Parathyroid adenoma (tissue), 2 donors: ENCODE measurements at regions not wholly inside any gene's neighbourhood (a gene's known extent, or its start where the extent isn't known, plus 50 kb on each side); places are given as distances from the start of the nearest gene placed in this dataset.

Experiments used
- H2AFZ ChIP-seq: fragments of 300-600 bp; sonication (generic); one replicate; pipeline ENCODE4 v1.7.0; 2017; ENCODE audit warnings: antibody characterized with exemption, mild to moderate bottlenecking
- H3K27ac ChIP-seq: fragments of 300-600 bp; sonication (generic); one replicate; pipeline ENCODE4 v1.7.0; 2017
- H3K27me3 ChIP-seq: fragments of 300-600 bp; sonication (generic); one replicate; pipeline ENCODE4 v1.7.0; 2017; ENCODE audit warnings: low read length; ENCODE audit not compliant: control insufficient read depth, insufficient read depth
- H3K36me3 ChIP-seq: fragments of 300-600 bp; sonication (generic); one replicate; pipeline ENCODE4 v1.7.0; 2017; ENCODE audit warnings: low read length; ENCODE audit not compliant: control insufficient read depth, insufficient read depth
- H3K4me1 ChIP-seq: fragments of 300-600 bp; sonication (generic); one replicate; pipeline ENCODE4 v1.7.0; 2017; ENCODE audit warnings: control low read depth
- H3K4me2 ChIP-seq: fragments of 300-600 bp; sonication (generic); one replicate; pipeline ENCODE4 v1.7.0; 2017; ENCODE audit warnings: low read length
- H3K4me3 ChIP-seq: fragments of 300-600 bp; sonication (generic); one replicate; pipeline ENCODE4 v1.7.0; 2017; ENCODE audit warnings: low read depth, low read length
- H3K79me2 ChIP-seq: fragments of 300-600 bp; sonication (generic); one replicate; pipeline ENCODE4 v1.7.0; 2017; ENCODE audit warnings: control low read depth
- H3K9ac ChIP-seq: fragments of 300-600 bp; sonication (generic); one replicate; pipeline ENCODE4 v1.7.0; 2017; ENCODE audit warnings: mild to moderate bottlenecking
- H3K9me3 ChIP-seq: fragments of 300-600 bp; sonication (generic); one replicate; pipeline ENCODE4 v1.7.0; 2017; ENCODE audit warnings: low read length; ENCODE audit not compliant: control insufficient read depth
- TF ChIP-seq, protein P1 (sequence below): fragments of 300-600 bp; sonication (generic); IDR thresholded peaks from one replicate; pipeline ENCODE4 v1.7.0; 2017; ENCODE audit warnings: antibody characterized with exemption, mild to moderate bottlenecking
- donor health status: primary hyperparathyroidism.

DNA sequence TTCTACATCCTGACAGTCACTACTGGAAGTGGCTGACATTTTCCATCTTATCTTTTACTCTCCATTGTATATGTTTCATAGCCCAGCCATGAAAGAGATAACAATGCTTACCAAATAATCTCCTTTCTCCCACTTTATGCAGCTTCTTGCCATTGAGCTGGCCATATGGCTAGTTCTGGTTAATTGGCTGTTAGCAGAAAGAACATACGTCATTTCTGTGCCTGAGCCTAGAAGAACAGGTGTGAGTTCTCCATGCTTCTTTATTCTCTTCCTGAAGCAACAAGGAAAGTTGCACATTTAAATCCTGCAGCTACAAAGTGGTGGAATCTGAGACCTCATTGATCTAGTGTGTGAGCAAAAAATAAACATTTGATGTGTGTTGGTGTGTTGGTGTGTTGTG, 82.0 kb upstream of the FSHR start:
- no peaks in the 10 kb centered on the region for H3K36me3 ChIP-seq
- H3K9ac ChIP-seq = no peak overlapping the region
- no peak overlapping the region for H3K27ac ChIP-seq
- H3K27me3 ChIP-seq = no peaks in the 10 kb centered on the region
- H3K4me2 ChIP-seq = no peak overlapping the region
- no peaks in the 10 kb centered on the region for H3K9me3 ChIP-seq
- no peaks in the 10 kb centered on the region for H3K4me1 ChIP-seq
- no peak overlapping the region for H2AFZ ChIP-seq
- H3K79me2 ChIP-seq = no peaks in the 10 kb centered on the region
- TF ChIP-seq, protein P1, sequence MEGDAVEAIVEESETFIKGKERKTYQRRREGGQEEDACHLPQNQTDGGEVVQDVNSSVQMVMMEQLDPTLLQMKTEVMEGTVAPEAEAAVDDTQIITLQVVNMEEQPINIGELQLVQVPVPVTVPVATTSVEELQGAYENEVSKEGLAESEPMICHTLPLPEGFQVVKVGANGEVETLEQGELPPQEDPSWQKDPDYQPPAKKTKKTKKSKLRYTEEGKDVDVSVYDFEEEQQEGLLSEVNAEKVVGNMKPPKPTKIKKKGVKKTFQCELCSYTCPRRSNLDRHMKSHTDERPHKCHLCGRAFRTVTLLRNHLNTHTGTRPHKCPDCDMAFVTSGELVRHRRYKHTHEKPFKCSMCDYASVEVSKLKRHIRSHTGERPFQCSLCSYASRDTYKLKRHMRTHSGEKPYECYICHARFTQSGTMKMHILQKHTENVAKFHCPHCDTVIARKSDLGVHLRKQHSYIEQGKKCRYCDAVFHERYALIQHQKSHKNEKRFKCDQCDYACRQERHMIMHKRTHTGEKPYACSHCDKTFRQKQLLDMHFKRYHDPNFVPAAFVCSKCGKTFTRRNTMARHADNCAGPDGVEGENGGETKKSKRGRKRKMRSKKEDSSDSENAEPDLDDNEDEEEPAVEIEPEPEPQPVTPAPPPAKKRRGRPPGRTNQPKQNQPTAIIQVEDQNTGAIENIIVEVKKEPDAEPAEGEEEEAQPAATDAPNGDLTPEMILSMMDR = no peak
- no peak overlapping the region for H3K4me3 ChIP-seq

DNA sequence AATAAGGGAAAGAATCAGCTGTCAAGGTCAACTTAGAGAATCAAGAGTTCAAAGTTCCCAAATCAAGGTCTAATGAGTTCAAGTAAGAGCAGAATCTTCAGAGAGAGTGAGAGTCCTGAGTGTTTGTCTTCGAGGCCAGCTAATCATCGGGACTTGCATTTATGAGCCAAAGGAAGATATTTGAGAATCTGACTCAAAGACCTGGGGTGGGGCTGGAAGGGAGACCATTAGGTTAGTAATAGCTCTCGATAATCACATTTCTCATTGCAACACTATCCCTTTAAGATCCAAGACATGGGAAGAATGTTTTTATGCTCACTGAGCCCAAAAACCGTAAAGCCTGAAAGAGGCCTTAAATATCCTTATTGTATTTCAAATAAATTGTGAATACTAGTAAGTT, 72.0 kb upstream of the FSHR start:
- Histone ChIP-seq H3K36me3 (no peaks in the 10 kb centered on the region), H3K4me3 (no peak overlapping the region), H3K4me2 (no peak overlapping the region), H3K27ac (no peak overlapping the region), H3K9ac (no peak overlapping the region), H3K27me3 (no peaks in the 10 kb centered on the region), H3K9me3 (no peaks in the 10 kb centered on the region), H3K4me1 (no peaks in the 10 kb centered on the region), H3K79me2 (no peaks in the 10 kb centered on the region), H2AFZ (no peak overlapping the region)
- TF ChIP-seq, protein P1 = no peak

DNA sequence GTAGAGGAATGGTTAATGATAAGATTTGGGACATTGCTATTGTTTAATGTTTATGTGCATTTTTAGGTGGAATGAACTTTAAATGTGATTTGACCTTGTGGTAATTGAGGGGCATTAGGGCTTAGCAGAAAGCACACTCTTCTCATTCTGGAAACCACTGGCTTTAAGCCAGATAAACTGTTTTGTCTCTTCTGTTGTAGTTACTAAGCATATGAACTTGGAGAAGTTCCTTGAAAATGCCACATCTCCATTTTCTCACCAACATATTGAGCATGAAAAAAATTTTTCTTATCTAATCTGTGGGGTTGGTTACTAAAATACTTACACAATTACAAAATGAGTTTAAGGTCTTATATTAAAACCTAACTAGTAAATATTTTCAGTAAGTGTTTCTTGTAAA, 70.8 kb upstream of the FSHR start:
- Histone ChIP-seq H3K4me1 (no peaks in the 10 kb centered on the region), H3K9me3 (no peaks in the 10 kb centered on the region), H3K4me3 (no peak overlapping the region), H3K4me2 (no peak overlapping the region), H3K9ac (no peak overlapping the region), H3K27me3 (no peaks in the 10 kb centered on the region), H3K79me2 (no peaks in the 10 kb centered on the region), H2AFZ (no peak overlapping the region), H3K36me3 (no peaks in the 10 kb centered on the region), H3K27ac (no peak overlapping the region)
- TF ChIP-seq, protein P1 = no peak

GRCh38 chr2:49224426-49225010, 70.2 kb upstream of the FSHR start:
- no peak overlapping the region for H3K4me3 ChIP-seq
- no peaks in the 10 kb centered on the region for H3K4me1 ChIP-seq
- H3K27me3 ChIP-seq = no peaks in the 10 kb centered on the region
- TF ChIP-seq, protein P1 = no peak
- no peak overlapping the region for H3K9ac ChIP-seq
- H3K4me2 ChIP-seq = no peak overlapping the region
- no peak overlapping the region for H3K27ac ChIP-seq
- no peaks in the 10 kb centered on the region for H3K36me3 ChIP-seq
- H2AFZ ChIP-seq = no peak overlapping the region
- no peaks in the 10 kb centered on the region for H3K9me3 ChIP-seq
- H3K79me2 ChIP-seq = no peaks in the 10 kb centered on the region

DNA sequence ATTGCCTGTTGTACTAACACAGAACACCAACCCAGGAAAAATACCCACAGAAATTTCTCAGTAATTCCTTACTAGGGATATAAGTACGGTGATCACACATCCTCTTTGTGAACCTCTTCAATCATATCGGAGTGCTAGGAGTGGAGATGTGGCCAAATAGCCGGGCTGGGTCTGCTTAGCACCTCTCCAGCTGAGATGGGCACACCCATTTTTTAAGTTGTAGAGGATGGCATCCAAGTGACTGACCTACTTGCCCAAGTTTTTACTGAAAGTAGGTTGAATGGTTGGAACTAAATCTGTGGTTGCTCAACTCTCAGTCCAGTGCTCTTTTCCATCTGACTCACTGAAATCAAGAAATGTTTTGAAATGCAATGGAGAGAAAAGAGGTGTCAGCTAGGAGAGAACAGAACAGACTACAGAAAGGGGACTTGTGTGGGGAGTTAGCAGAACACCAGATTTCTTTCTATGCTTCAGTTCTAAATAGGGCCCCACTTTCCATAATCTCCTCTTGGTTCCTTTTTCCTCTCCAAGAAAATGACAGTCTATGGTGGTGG, 68.7 kb upstream of the FSHR start:
- no peak overlapping the region for H3K9ac ChIP-seq
- no peak overlapping the region for H3K4me2 ChIP-seq
- H3K9me3 ChIP-seq = no peaks in the 10 kb centered on the region
- TF ChIP-seq, protein P1 = no peak
- no peaks in the 10 kb centered on the region for H3K4me1 ChIP-seq
- H3K27ac ChIP-seq = no peak overlapping the region
- H3K27me3 ChIP-seq = no peaks in the 10 kb centered on the region
- no peaks in the 10 kb centered on the region for H3K79me2 ChIP-seq
- H3K4me3 ChIP-seq = no peak overlapping the region
- no peak overlapping the region for H2AFZ ChIP-seq
- no peaks in the 10 kb centered on the region for H3K36me3 ChIP-seq
